Testis (tissue), 2 donors: ENCODE measurements at regions not wholly inside any gene's neighbourhood (a gene's known extent, or its start where the extent isn't known, plus 50 kb on each side); places are given as distances from the start of the nearest gene placed in this dataset.

Experiments
- CTCF ChIP-seq, 3 experiments: fragments of 450-650 bp in 2 of 3; fragments of 200-600 bp in 1 of 3; sonication (generic) in 1 of 3; IDR thresholded peaks; one replicate each; pipeline ENCODE4 v1.5.1; 2016 to 2019; ENCODE audit warnings: antibody characterized with exemption in 3 of 3, mild to moderate bottlenecking in 2 of 3, moderate library complexity in 1 of 3
- POLR2A ChIP-seq: fragments of 450-650 bp; IDR thresholded peaks from one replicate; pipeline ENCODE4 v1.6.1; 2017; ENCODE audit warnings: antibody characterized with exemption, mild to moderate bottlenecking, moderate library complexity

GRCh38 chr7:114303301-114303700 lies 111.3 kb upstream of the FOXP2 start:
- no peak for TF ChIP-seq CTCF (IDR thresholded peaks at IDR 0.05)
- TF ChIP-seq POLR2A = no peak
